HG03432 (cell line): ENCODE measurements at regions not wholly inside any gene's neighbourhood (a gene's known extent, or its start where the extent isn't known, plus 50 kb on each side); places are given as distances from the start of the nearest gene placed in this dataset.

Experiments used
- ATAC-seq: cut with Tn5 transposase; IDR thresholded peaks from one replicate; pipeline ENCODE4 v1.9.1; 2021; ENCODE audit warnings: mild to moderate bottlenecking, moderate library complexity; ENCODE audit not compliant: unreplicated experiment

GRCh38 chr10:78770167-78771090 lies 298.3 kb upstream of the ZMIZ1 start:
- ATAC-seq, result no peak

GRCh38 chr10:78771260-78771659 lies 297.5 kb upstream of the ZMIZ1 start:
- ATAC-seq, result no peak

- no peak for ATAC-seq
Observed at GRCh38 chr10:78771808-78772455, 296.8 kb upstream of the ZMIZ1 start.

GRCh38 chr10:78772486-78772885 lies 296.3 kb upstream of the ZMIZ1 start:
- no peak for ATAC-seq

GRCh38 chr10:78772986-78773530 lies 295.7 kb upstream of the ZMIZ1 start:
- no peak for ATAC-seq

- ATAC-seq, result no peak
Observed at GRCh38 chr10:78774614-78774998, 294.2 kb upstream of the ZMIZ1 start.

GRCh38 chr10:78774999-78775711 lies 293.6 kb upstream of the ZMIZ1 start:
- no peak for ATAC-seq

- ATAC-seq, result no peak
Observed at GRCh38 chr10:78775891-78776290, 292.9 kb upstream of the ZMIZ1 start.

- ATAC-seq, result no peak
Observed at GRCh38 chr10:78776756-78777155, 292.0 kb upstream of the ZMIZ1 start.

GRCh38 chr10:78777466-78777865 lies 291.3 kb upstream of the ZMIZ1 start:
- ATAC-seq, result no peak

- no peak for ATAC-seq
Observed at GRCh38 chr10:78777867-78778266, 290.9 kb upstream of the ZMIZ1 start.

GRCh38 chr10:78778444-78779338 lies 290.1 kb upstream of the ZMIZ1 start:
- ATAC-seq, result no peak

GRCh38 chr10:78779339-78779955 lies 289.3 kb upstream of the ZMIZ1 start:
- no peak for ATAC-seq

- no peak for ATAC-seq
Observed at GRCh38 chr10:78780551-78780961, 288.2 kb upstream of the ZMIZ1 start.

- no peak for ATAC-seq
Observed at GRCh38 chr10:78781251-78781913, 287.4 kb upstream of the ZMIZ1 start.

GRCh38 chr10:78781991-78782390 lies 286.8 kb upstream of the ZMIZ1 start:
- no peak for ATAC-seq

GRCh38 chr10:78782441-78782840 lies 286.3 kb upstream of the ZMIZ1 start:
- ATAC-seq, result no peak

GRCh38 chr10:78783753-78784152 lies 285.0 kb upstream of the ZMIZ1 start:
- no peak for ATAC-seq

- ATAC-seq, result no peak
Observed at GRCh38 chr10:78784546-78784945, 284.2 kb upstream of the ZMIZ1 start.
